ENCODE measurements at regions not wholly inside any gene's neighbourhood (a gene's known extent, or its start where the extent isn't known, plus 50 kb on each side); places are given as distances from the start of the nearest gene placed in this dataset.

- TF ChIP-seq, protein P1, sequence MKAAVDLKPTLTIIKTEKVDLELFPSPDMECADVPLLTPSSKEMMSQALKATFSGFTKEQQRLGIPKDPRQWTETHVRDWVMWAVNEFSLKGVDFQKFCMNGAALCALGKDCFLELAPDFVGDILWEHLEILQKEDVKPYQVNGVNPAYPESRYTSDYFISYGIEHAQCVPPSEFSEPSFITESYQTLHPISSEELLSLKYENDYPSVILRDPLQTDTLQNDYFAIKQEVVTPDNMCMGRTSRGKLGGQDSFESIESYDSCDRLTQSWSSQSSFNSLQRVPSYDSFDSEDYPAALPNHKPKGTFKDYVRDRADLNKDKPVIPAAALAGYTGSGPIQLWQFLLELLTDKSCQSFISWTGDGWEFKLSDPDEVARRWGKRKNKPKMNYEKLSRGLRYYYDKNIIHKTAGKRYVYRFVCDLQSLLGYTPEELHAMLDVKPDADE (IDR thresholded peaks at IDR 0.05), result no peak
- no peak for TF ChIP-seq ZNF331 (CRISPR knock-in tag; IDR thresholded peaks at IDR 0.05; ENCODE audit: low read depth)
- TF ChIP-seq POLR2AphosphoS5 (IDR thresholded peaks at IDR 0.05; ENCODE audit: low read depth), result no peak
- no peak for TF ChIP-seq JUNB (IDR thresholded peaks at IDR 0.05; ENCODE audit: unreplicated experiment)
- TF ChIP-seq NANOG (IDR thresholded peaks at IDR 0.05; ENCODE audit: borderline replicate concordance), result no peak
These were observed 247.6 kb downstream of the COX7C start (continued) for GRCh38 chr5:86865256-86865785.

DNA sequence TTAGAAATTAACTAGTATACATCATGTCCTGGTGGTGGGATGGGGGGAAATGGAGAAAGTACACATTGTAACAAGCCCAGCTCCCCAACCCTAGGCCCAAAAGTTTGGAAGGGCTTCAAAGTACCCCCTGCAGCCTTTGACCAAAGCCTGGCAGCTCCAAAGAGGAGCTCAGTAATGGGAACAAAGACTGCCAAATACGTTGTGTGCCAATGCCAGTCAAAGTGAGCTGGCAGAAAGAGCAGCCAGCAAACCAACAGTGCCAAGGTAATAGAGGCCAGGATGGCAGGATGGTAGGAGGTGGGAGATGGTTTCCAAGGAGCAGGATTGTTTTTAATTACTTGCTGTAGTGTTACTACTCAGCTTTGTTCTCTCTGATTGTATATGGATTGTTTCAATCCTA is 248.3 kb downstream of the COX7C start:
- Histone ChIP-seq H3K27me3 (ENCODE audit: insufficient read depth) (no peaks in the 10 kb centered on the region), H3K4me2 (no peak overlapping the region), H3K4me3 (no peak overlapping the region), H3K9me2 (ENCODE audit: insufficient read depth) (0 out of 2 replicates have a peak, but pooled peaks cover 5% of the 10 kb centered on the region), H3K4me1 (ENCODE audit: insufficient read depth) (peaks cover 15% of the 10 kb centered on the region), H3K36me3 (ENCODE audit: insufficient read depth) (no peaks in the 10 kb centered on the region), H3K27ac (ENCODE audit: low read depth) (no peak overlapping the region), H3F3A (replicated peaks; ENCODE audit: low read depth) (no peaks in the 10 kb centered on the region), H4K20me1 (replicated peaks; ENCODE audit: insufficient read depth) (no peaks in the 10 kb centered on the region), H3K79me2 (replicated peaks; ENCODE audit: insufficient read depth) (no peaks in the 10 kb centered on the region), H2AFZ (no peak overlapping the region)
- ATAC-seq (no peak), DNase-seq (ENCODE audit: low spot score) (no peak)
- no peak overlapping the region for H3K4me3 Mint-ChIP-seq
- H3K27ac Mint-ChIP-seq, result no peak overlapping the region
- H3K27me3 Mint-ChIP-seq (ENCODE audit: insufficient read depth, low read depth, poor library complexity), result no peaks in the 10 kb centered on the region
- peaks cover 19% of the 10 kb centered on the region for H3K4me1 Mint-ChIP-seq
- H3K36me3 Mint-ChIP-seq (ENCODE audit: low read depth), result no peaks in the 10 kb centered on the region
- no peaks in the 10 kb centered on the region for H3K9me3 Mint-ChIP-seq
- TF ChIP-seq ZNF331 (CRISPR knock-in tag; IDR thresholded peaks at IDR 0.05; ENCODE audit: low read depth) (no peak), CTCF (conservative IDR thresholded peaks at IDR 0.05; ENCODE audit: low read depth in 2 of 2) (no peak), EZH2 (IDR thresholded peaks at IDR 0.05; ENCODE audit: low read depth, unreplicated experiment) (no peak), EZH2phosphoT487 (IDR thresholded peaks at IDR 0.05; ENCODE audit: unreplicated experiment) (no peak), POLR2AphosphoS5 (IDR thresholded peaks at IDR 0.05; ENCODE audit: low read depth) (no peak), JUNB (IDR thresholded peaks at IDR 0.05; ENCODE audit: unreplicated experiment) (no peak), CREB1 (CRISPR knock-in tag; IDR thresholded peaks at IDR 0.05; ENCODE audit: low read depth) (no peak)
- TF ChIP-seq, protein P2, sequence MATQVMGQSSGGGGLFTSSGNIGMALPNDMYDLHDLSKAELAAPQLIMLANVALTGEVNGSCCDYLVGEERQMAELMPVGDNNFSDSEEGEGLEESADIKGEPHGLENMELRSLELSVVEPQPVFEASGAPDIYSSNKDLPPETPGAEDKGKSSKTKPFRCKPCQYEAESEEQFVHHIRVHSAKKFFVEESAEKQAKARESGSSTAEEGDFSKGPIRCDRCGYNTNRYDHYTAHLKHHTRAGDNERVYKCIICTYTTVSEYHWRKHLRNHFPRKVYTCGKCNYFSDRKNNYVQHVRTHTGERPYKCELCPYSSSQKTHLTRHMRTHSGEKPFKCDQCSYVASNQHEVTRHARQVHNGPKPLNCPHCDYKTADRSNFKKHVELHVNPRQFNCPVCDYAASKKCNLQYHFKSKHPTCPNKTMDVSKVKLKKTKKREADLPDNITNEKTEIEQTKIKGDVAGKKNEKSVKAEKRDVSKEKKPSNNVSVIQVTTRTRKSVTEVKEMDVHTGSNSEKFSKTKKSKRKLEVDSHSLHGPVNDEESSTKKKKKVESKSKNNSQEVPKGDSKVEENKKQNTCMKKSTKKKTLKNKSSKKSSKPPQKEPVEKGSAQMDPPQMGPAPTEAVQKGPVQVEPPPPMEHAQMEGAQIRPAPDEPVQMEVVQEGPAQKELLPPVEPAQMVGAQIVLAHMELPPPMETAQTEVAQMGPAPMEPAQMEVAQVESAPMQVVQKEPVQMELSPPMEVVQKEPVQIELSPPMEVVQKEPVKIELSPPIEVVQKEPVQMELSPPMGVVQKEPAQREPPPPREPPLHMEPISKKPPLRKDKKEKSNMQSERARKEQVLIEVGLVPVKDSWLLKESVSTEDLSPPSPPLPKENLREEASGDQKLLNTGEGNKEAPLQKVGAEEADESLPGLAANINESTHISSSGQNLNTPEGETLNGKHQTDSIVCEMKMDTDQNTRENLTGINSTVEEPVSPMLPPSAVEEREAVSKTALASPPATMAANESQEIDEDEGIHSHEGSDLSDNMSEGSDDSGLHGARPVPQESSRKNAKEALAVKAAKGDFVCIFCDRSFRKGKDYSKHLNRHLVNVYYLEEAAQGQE (IDR thresholded peaks at IDR 0.05; ENCODE audit: unreplicated experiment), result no peak
- TF ChIP-seq, protein P3, sequence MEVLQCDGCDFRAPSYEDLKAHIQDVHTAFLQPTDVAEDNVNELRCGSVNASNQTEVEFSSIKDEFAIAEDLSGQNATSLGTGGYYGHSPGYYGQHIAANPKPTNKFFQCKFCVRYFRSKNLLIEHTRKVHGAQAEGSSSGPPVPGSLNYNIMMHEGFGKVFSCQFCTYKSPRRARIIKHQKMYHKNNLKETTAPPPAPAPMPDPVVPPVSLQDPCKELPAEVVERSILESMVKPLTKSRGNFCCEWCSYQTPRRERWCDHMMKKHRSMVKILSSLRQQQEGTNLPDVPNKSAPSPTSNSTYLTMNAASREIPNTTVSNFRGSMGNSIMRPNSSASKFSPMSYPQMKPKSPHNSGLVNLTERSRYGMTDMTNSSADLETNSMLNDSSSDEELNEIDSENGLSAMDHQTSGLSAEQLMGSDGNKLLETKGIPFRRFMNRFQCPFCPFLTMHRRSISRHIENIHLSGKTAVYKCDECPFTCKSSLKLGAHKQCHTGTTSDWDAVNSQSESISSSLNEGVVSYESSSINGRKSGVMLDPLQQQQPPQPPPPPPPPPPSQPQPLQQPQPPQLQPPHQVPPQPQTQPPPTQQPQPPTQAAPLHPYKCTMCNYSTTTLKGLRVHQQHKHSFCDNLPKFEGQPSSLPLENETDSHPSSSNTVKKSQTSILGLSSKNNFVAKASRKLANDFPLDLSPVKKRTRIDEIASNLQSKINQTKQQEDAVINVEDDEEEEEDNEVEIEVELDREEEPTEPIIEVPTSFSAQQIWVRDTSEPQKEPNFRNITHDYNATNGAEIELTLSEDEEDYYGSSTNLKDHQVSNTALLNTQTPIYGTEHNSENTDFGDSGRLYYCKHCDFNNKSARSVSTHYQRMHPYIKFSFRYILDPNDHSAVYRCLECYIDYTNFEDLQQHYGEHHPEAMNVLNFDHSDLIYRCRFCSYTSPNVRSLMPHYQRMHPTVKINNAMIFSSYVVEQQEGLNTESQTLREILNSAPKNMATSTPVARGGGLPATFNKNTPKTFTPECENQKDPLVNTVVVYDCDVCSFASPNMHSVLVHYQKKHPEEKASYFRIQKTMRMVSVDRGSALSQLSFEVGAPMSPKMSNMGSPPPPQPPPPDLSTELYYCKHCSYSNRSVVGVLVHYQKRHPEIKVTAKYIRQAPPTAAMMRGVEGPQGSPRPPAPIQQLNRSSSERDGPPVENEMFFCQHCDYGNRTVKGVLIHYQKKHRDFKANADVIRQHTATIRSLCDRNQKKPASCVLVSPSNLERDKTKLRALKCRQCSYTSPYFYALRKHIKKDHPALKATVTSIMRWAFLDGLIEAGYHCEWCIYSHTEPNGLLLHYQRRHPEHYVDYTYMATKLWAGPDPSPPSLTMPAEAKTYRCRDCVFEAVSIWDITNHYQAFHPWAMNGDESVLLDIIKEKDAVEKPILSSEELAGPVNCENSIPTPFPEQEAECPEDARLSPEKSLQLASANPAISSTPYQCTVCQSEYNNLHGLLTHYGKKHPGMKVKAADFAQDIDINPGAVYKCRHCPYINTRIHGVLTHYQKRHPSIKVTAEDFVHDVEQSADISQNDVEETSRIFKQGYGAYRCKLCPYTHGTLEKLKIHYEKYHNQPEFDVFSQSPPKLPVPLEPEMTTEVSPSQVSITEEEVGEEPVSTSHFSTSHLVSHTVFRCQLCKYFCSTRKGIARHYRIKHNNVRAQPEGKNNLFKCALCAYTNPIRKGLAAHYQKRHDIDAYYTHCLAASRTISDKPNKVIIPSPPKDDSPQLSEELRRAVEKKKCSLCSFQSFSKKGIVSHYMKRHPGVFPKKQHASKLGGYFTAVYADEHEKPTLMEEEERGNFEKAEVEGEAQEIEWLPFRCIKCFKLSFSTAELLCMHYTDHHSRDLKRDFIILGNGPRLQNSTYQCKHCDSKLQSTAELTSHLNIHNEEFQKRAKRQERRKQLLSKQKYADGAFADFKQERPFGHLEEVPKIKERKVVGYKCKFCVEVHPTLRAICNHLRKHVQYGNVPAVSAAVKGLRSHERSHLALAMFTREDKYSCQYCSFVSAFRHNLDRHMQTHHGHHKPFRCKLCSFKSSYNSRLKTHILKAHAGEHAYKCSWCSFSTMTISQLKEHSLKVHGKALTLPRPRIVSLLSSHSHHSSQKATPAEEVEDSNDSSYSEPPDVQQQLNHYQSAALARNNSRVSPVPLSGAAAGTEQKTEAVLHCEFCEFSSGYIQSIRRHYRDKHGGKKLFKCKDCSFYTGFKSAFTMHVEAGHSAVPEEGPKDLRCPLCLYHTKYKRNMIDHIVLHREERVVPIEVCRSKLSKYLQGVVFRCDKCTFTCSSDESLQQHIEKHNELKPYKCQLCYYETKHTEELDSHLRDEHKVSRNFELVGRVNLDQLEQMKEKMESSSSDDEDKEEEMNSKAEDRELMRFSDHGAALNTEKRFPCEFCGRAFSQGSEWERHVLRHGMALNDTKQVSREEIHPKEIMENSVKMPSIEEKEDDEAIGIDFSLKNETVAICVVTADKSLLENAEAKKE (CRISPR knock-in tag; IDR thresholded peaks at IDR 0.05), result no peak
- TF ChIP-seq, protein P1 (IDR thresholded peaks at IDR 0.05), result no peak

Measured in GM23338 (cell line).